ENCODE measurements at regions not wholly inside any gene's neighbourhood (a gene's known extent, or its start where the extent isn't known, plus 50 kb on each side); places are given as distances from the start of the nearest gene placed in this dataset.

- no peak for DNase-seq (ENCODE audit: low read depth)
These were observed 780.2 kb upstream of the TBX3 start for GRCh38 chr12:115464111-115464581.

- no peak for DNase-seq (ENCODE audit: low read depth)
These were observed 777.4 kb upstream of the TBX3 start for GRCh38 chr12:115461401-115461800.

- DNase-seq (ENCODE audit: low read depth), result no peak
These were observed 773.8 kb upstream of the TBX3 start for GRCh38 chr12:115457798-115458197.

GRCh38 chr12:115456946-115457689 is 773.1 kb upstream of the TBX3 start:
- no peak for DNase-seq (ENCODE audit: low read depth)

- DNase-seq (ENCODE audit: low read depth), result no peak
These were observed 771.3 kb upstream of the TBX3 start for GRCh38 chr12:115455268-115455681.

GRCh38 chr12:115452751-115453281 is 768.8 kb upstream of the TBX3 start:
- no peak for DNase-seq (ENCODE audit: low read depth)

- DNase-seq (ENCODE audit: low read depth), result peak; percentile 52
These were observed 768.1 kb upstream of the TBX3 start for GRCh38 chr12:115451780-115452736.

GRCh38 chr12:115451151-115451779 is 767.3 kb upstream of the TBX3 start:
- DNase-seq (ENCODE audit: low read depth), result no peak

GRCh38 chr12:115450710-115451109 is 766.7 kb upstream of the TBX3 start:
- no peak for DNase-seq (ENCODE audit: low read depth)

GRCh38 chr12:115450017-115450416 is 766.0 kb upstream of the TBX3 start:
- no peak for DNase-seq (ENCODE audit: low read depth)

GRCh38 chr12:115449526-115449925 is 765.6 kb upstream of the TBX3 start:
- no peak for DNase-seq (ENCODE audit: low read depth)

GRCh38 chr12:115444346-115444745 is 760.4 kb upstream of the TBX3 start:
- DNase-seq (ENCODE audit: low read depth), result no peak

- no peak for DNase-seq (ENCODE audit: low read depth)
These were observed 759.5 kb upstream of the TBX3 start for GRCh38 chr12:115443351-115443938.

- no peak for DNase-seq (ENCODE audit: low read depth)
These were observed 756.5 kb upstream of the TBX3 start for GRCh38 chr12:115440438-115440837.

GRCh38 chr12:115439008-115439601 is 755.1 kb upstream of the TBX3 start:
- DNase-seq (ENCODE audit: low read depth), result no peak

GRCh38 chr12:115438314-115438713 is 754.3 kb upstream of the TBX3 start:
- no peak for DNase-seq (ENCODE audit: low read depth)

GRCh38 chr12:115437061-115437567 is 753.1 kb upstream of the TBX3 start:
- no peak for DNase-seq (ENCODE audit: low read depth)

- DNase-seq (ENCODE audit: low read depth), result no peak
These were observed 749.1 kb upstream of the TBX3 start for GRCh38 chr12:115433014-115433634.

GRCh38 chr12:115430636-115431035 is 746.7 kb upstream of the TBX3 start:
- no peak for DNase-seq (ENCODE audit: low read depth)

- DNase-seq (ENCODE audit: low read depth), result no peak
These were observed 742.8 kb upstream of the TBX3 start for GRCh38 chr12:115426732-115427131.

GRCh38 chr12:115424003-115424402 is 740.0 kb upstream of the TBX3 start:
- no peak for DNase-seq (ENCODE audit: low read depth)

Measured in CMK (cell line).